Spleen (tissue), 7 donors: ENCODE measurements at regions not wholly inside any gene's neighbourhood (a gene's known extent, or its start where the extent isn't known, plus 50 kb on each side); places are given as distances from the start of the nearest gene placed in this dataset.

ENCODE experiments used
- CTCF ChIP-seq, 11 experiments: fragments of 200-600 bp in 7 of 11; fragments of 450-650 bp in 4 of 11; sonication (generic) in 4 of 11; IDR thresholded peaks in 8 of 11; conservative IDR thresholded peaks in 3 of 11; 1 replicate in 7 of 11; 2 replicates in 4 of 11; pipeline versions ENCODE4 v1.4.0 to v1.8.0; 2016 to 2021; ENCODE audit warnings: antibody characterized with exemption in 11 of 11, inconsistent platforms in 4 of 11, mild to moderate bottlenecking in 1 of 11
- POLR2A ChIP-seq, 3 donors: fragments of 450-650 bp; IDR thresholded peaks; one replicate each; pipeline ENCODE4 v1.5.1; 2017; ENCODE audit warnings: antibody characterized with exemption in 3 of 3, mild to moderate bottlenecking in 1 of 3
- POLR2AphosphoS5 ChIP-seq, 3 donors: sonication (generic); formaldehyde crosslinking; IDR thresholded peaks; one replicate each; pipeline ENCODE4 v1.5.1; 2017; ENCODE audit warnings: antibody characterized with exemption in 3 of 3
- donor health status: DM: no; HTN: no; CAD: no; lungs with moderate emphysema.
- donor health status: DM: no; HTN: no; CAD: no.
- donor health status: DM: no; HTN: no; CAD: no.

- TF ChIP-seq CTCF (IDR thresholded peaks at IDR 0.05 in 8 of 11, conservative IDR thresholded peaks at IDR 0.05 in 3 of 11): no peak
- no peak for TF ChIP-seq POLR2A (IDR thresholded peaks at IDR 0.05)
- no peak for TF ChIP-seq POLR2AphosphoS5 (IDR thresholded peaks at IDR 0.05)
These were observed 1006.0 kb upstream of the USP15 start for GRCh38 chr12:61254225-61254624.
